ENCODE measurements at regions not wholly inside any gene's neighbourhood (a gene's known extent, or its start where the extent isn't known, plus 50 kb on each side); places are given as distances from the start of the nearest gene placed in this dataset.

DNA sequence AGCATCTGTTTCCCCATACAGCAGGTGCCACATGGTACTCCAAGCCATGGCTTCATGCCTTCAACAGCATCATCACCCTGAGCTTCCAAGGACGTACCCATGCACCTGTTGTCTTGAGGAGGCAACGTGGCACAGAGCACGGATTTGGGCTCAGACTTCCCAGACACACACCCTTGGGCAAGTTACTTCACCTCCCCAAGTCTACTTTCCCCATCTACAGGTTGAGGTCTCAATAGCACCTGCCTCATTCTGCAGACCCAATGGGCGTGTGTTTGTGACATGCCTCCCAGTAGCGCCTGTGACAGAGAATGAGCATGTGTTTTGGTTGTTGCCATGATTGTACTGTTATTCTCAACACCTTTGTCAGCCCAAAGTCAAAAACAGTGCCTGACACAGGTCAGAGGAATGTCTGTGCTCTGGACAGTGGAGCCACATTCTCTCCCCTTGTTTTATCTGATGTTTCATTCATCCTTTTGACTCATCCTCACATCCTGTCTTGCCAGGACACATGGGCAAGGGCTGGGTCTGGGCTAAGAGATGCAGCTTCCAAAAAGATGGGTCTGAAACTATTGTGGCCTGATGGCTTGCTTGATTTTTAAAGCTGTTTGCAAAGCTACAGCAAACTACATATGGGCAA is 53.4 kb upstream of the CCND1 start:
- TF ChIP-seq CTCF (IDR thresholded peaks at IDR 0.05) (no peak), POLR2A (IDR thresholded peaks at IDR 0.05) (no peak), POLR2AphosphoS5 (IDR thresholded peaks at IDR 0.05) (no peak)
